ENCODE measurements at regions not wholly inside any gene's neighbourhood (a gene's known extent, or its start where the extent isn't known, plus 50 kb on each side); places are given as distances from the start of the nearest gene placed in this dataset.

DNA sequence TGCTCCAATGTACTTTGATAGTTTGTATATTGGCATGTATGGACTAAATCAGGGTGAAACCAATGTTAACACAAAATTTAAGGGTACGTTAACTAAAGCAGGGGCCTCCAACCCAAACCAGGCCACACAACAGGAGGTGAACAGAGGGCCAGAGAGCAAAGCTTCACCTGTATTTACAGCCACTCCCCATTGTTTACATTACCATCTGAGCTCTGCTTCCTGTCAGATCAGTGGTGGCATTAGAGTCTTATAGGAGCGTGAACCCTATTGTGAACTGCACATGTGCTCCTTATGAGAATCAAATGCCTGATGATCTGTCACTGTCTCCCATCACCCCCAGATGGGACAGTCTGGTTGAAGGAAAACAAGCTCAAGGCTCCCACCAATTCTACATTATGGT, 62.0 kb upstream of the SCIN start:
- POLR2A ChIA-PET = no interaction called here
- CTCF ChIA-PET = no interaction called here

GRCh38 chr7:12517451-12517850, 53.1 kb upstream of the SCIN start:
- ChIA-PET CTCF (no interaction called here), POLR2A (no interaction called here)

- POLR2A ChIA-PET = no interaction called here
- CTCF ChIA-PET = no interaction called here
Observed at GRCh38 chr7:12518920-12519681, 51.4 kb upstream of the SCIN start.

DNA sequence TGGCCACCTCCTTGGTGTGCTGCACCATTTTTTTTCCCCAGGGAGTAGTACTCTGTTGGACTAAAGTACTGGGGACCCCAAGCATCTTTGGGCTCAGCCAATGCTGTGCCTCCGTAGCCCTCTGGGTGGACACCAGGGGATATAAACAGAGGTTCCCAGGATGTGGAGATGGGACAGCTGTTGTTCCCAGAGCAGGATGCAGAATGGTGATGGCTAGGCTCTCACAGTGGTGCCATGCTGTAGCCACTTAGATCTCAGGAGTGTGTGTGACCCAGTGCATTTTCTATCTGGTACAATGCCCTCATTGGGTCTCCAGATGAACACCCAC, 50.9 kb upstream of the SCIN start:
- ChIA-PET CTCF (no interaction called here), POLR2A (no interaction called here)
